ENCODE measurements at regions not wholly inside any gene's neighbourhood (a gene's known extent, or its start where the extent isn't known, plus 50 kb on each side); places are given as distances from the start of the nearest gene placed in this dataset.
A peak's percentile ranks its signal among the peaks of the same experiment; 100 is the strongest.

DNA sequence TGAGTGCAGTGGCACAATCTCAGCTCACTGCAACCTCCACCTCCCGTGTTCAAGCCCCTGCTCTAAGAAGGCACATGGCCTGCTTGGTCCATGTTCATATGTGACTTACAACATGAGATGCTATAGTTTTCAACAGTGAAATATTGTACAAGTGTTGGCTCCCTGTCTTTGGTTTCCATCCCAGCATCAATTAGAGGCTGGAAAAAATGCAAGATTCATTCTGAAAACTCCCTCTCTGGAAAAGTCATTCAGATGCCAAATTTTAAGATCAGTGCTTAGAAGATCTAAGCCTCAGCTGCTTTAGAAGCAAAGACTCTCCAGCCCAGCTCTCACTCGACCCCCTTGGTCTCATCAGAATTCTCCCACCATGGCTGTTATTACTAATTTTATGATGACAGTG is 398.9 kb downstream of the KIF16B start:
- no peak for DNase-seq (ENCODE audit: low spot score)

DNA sequence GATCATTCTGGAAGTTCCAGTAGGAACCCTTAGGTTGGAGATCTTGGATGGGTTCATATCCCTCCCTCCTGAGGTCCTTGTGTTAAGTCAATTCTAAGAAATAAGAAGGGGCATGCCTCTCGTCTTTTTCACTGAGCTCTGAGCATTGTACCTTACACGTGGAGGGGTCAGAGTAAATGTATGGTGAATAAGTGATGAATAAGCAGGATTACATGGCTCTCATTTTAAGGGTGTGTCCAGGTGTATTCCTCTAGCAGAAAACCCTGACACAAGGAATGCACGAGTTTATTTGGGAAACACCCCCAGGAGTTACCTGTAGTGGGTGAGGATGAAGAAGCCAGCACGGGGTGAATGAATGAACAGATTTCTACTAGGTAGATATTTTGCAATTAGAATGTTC is 400.2 kb downstream of the KIF16B start:
- DNase-seq (ENCODE audit: low spot score) = no peak

DNA sequence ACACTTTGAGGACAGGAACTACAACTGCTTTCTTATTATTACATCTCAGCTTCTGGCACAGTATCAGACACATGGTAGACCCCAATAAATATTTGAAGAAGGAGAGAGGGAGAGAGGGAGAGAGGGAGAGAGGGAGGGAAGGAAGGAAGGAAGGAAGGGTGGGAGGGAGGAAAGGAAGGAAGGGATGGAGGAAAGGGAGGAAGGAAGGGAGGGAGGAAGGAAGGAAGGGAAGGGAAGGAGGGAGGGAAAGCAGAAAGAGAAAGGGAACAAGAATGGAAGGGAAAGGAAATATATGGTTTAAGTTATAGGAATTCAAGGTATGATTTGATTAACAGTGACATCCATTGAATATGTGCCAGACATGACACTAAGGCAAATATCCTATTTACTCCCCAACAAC is 402.1 kb downstream of the KIF16B start:
- DNase-seq (ENCODE audit: low spot score) = no peak

DNA sequence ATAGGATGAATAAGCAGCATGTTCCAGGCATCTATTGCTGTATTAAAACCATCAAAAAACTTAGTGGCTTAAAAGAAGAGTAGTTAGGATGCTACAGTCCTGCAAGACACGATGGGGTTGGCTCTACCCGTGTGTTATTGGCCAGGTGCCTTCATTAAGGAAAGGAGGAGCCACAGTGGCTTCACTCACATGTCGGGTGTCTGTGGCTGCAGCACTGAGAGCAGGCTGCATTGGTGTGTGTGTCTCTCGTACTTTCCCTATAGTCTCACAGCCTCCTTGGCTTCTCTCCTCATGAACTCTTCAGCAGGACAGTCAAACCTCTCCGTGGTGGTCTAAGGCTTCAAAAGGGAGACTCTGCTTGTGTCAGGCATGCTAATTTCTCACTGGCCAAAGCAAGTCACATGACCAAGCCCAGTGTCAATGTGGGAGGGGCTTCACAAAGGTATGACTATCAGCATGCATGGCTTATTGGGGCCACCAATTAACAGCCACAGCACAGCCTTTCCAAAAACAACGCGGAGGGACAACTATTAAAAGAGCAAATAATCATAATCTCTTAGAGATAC is 402.8 kb downstream of the KIF16B start:
- no peak for DNase-seq (ENCODE audit: low spot score)

DNA sequence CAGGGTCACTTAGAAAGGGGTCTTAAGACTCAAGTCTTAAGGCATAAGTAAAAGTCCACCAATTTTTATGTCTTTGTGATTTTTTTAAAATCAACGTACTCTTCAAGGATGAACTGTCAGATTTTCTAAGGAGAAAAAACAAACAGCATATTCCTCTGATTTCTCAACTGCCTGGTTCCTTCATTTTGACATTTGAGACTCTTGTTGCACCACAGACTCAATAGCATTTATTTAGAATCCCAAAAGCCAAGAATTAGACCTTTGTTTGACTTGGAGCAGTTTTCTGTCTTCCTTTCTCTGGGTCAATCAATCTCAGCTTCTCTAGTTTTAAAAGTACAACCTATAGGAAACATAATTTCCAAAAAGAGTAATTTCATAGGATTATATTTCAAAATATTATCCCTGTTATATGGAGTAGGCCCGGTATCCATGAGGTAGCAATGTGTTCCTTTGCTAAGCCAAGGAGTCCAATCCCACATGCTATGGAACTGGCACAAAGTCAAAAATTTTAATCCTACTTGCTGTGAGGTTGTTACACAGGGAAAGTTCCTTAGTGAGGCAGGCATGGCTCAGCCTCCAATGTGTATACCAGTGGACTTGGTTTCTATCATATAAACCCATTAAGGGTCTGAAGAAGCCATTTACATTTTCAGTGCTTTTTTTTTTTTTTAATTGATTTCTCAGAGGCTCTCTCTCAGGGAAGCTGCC is 405.7 kb downstream of the KIF16B start:
- no peak for DNase-seq (ENCODE audit: low spot score)

DNA sequence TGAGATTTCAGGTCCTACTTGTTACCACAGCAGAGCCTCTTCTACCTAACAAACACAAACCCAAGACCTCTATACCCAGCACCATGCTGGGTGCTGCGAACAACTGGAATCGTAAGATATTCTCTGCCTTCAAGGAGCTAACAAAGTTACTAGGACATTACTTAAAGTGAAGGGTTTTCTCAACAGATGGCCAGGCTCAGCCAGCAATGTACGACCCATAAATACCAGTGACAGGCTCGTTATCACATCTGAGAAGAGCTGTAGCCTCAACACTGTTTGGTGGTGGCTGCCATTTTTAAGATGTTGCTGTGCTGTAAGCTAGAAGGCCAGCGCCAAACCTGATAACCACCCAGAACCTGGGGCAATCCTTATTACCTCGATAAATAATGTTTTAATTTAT is 406.5 kb downstream of the KIF16B start:
- no peak for DNase-seq (ENCODE audit: low spot score)

DNA sequence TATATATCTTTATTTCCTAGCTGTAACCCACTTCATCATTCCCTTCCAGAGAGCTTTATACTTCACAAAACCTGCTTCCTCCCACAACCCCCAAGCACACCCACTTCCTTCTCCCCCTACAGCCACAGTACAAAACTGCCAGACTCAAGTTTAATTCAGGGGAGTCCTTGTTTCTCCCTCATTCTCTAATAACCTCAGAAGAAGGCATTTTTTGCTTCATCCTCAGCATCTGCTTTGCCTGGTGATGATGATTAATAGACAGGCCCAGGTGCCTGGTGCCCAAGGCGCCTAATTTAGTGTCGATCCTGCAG is 414.3 kb downstream of the KIF16B start:
- peak; percentile 47 for DNase-seq (ENCODE audit: low spot score)

DNA sequence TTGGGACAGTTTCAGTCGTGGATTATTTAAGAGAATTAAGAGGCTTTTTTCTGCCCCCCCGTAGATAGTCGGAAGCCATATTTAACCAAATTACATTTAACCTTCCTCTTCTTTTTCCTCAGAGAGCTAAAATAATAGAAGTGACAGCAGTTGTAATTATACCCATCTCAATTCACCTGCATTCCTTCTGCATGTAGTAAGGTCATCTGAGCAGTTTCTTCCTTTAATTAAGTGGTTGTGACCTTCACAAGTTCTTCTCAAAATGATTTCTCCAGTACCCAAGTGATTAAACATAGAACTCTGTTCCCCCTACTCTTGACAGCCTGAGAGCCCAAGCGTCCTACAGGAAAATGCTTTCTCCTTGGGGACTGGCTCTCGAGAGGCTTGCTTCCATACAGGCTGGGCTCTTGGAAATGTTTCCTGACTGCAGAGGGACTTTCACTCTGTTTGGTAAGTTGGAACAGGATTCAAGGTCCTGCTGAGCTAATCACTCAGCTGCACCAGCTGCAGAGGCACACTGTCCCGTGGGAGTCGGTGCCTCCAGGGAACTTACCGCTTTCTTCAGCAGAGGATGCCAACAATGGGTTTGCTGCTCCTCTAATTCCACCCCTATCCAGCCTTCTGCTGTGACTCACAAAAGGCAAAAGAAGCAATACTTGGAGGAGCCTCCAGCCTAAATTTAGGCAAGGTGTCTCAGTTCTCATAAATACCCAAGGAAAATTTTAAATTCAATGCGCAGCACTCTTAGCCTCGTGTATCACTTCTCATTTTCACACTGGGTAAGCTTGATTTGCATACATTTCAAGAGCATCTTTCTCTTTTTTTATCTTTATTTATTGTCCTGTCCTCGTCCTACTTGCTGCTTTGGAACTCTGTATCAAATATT is 414.9 kb downstream of the KIF16B start:
- DNase-seq (ENCODE audit: low spot score) = peak; percentile 59

DNA sequence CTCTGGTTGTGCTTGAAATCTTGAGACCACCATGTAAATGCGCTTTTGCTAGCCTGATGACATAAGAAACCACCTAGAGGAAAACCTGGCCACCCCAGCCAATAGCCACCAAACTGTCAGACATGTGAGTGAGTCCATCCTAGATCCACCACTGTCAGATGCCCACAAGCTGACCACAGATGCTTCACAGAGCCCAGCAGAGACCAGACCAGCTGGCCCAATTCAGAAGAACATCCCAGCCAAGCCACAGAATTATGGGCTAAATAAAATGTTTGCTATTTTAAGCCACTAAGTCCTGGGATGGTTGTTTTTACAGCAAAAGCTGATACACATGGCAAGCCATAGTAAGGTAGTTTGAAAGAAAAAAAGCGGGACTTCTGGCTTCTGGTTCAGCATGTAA is 425.3 kb downstream of the KIF16B start:
- no peak for DNase-seq (ENCODE audit: low spot score)

DNA sequence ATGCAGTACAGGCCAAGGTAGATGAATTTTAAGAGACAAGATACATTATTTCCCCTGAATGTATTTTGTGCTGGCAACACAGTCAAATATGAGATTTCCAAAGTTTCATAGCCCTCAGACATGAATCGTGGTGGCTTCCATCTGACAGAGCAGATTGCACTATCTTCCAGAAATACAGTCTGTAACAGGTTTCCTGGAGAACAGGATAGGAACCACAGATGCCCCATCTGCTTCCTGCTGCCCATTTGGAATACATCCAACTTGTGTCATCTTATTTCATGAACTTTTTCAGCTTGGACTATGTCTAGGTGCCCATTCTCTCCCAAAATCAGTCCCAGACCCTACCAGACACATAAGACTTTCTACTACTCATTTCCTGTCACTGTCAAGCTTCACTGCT is 426.0 kb downstream of the KIF16B start:
- no peak for DNase-seq (ENCODE audit: low spot score)

DNA sequence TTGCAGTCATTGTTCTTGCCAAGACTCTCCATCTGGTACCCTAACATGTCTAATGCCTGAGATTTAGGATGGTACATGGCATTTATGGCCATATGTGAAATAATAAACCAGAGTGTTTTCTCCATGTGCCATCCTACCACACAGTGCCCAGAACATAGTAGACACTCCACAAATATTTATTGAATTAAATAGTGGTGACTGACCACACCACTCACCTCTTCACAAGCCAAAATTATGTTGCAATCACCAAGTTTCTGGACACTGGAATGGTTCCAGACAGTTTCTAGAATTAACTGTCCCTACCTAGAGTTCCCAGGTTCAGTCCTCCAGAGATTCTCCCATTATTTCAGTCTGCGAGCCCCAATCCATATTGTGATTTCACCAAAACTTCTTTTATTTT is 427.3 kb downstream of the KIF16B start:
- no peak for DNase-seq (ENCODE audit: low spot score)

DNA sequence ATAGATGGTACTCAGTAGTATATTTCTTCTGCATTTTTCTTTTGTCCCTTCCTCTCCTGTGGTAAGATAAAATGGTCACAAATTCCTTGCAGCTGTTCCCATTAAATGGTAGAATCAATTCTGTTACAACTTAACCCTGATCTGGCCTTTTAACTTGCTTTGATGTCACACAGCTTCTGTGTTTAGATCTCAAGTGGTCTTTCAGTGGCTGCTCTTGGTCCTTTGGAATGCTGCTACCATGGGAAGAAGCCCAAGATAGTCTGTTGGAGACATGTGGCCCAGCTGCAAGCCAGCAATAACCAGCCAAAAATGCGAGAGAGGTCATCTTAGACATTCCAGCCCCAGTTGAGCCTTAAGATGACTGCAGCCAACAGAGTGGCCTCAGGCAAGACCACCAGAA is 429.7 kb downstream of the KIF16B start:
- DNase-seq (ENCODE audit: low spot score) = no peak

DNA sequence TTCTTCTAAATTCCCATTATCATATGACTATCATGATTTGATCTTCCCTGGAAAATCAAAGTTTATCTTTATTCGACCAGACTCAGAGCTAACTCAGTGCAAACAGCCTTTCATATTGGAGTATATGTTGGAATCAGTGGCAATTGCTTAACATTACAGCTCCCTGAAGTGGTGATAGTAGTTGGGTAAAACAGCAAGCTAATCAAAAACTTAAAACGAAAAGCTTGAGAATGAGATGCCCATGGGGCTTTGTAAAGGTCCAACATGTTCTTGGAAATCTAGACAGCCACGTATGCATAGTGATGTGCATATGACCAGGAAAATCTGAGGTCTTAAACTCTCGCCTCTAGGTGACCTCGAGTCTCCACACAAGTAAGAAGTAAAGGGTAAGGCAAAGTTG is 437.6 kb downstream of the KIF16B start:
- DNase-seq (ENCODE audit: low spot score) = no peak

DNA sequence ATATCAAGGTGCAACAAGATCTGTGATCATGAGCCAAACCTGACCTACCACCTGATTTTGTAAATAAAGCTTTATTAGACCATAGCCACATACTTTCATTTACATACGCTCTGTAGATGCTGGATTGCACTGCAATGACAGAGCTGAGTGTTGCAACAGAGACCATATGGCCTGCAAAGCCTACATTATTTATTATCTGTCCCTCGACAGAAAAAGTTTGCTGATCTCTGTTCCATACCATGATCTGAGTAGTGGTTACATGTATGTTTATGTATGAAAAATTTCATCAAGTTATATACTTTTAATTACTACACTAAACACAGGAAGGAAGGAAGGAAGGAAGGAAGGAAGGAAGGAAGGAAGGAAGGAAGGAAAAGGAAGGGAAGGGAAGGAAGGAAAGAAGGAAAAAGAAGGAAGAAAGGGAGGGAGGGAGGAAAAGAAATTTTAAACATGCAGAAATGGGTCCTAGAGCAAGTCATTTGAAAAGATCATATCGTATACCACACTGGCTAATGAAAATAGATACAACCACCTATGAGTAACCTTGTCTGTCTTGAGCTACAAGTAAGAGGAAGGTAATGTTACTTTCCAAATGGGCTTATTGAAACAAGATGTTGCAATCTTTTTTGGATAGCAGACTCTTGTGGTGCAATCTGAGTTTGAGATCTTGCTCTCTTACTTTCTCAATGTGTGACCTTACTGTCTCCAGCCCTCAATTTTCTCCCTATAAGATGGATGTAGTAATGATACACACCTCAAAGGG is 441.0 kb downstream of the KIF16B start:
- DNase-seq (ENCODE audit: low spot score) = no peak

DNA sequence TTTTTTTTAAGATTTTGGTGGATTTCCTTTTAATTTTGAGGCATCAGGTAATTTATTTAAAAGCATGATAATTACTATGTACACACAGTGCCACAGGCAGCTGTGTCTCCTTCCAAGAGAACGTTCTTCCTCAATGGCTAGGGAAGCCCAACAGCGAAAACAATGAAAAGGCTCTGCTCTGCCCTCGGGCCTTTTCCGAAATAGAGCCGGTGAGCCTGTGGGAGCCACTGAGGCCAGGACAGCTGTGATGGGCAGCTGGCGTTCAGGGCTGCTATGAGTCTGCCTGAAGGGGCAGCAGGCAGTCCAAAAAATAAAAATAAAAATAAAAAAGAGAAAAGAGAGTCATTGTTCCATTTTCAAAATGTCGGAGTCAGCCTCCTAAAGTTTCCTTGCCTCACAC is 443.8 kb downstream of the KIF16B start:
- no peak for DNase-seq (ENCODE audit: low spot score)

DNA sequence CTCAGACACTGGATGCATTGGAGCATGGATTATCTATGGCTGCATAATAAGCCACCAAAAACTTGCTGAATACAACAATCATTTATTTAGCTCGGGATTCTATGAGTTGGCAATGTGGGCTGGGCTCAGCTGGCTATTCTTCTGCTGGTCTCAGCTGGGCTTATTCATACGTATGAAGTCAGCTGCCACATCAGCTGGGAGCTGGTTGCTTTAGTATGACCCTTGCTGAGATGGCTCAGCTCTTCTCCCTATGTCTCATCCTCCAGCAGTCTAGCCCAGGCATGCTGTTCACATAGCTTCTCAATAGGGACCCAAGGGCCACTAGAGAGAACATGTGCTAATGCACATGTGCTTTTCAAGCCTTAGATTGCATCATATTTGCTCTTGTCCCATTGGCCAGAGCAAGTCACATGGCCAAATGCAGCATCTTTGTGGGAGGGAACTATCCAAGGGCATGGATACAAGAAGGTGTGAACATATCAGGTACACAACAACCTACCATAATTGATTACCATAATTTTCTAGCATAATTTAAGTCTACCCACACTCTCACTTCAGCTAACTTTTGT is 444.6 kb downstream of the KIF16B start:
- no peak for DNase-seq (ENCODE audit: low spot score)

DNA sequence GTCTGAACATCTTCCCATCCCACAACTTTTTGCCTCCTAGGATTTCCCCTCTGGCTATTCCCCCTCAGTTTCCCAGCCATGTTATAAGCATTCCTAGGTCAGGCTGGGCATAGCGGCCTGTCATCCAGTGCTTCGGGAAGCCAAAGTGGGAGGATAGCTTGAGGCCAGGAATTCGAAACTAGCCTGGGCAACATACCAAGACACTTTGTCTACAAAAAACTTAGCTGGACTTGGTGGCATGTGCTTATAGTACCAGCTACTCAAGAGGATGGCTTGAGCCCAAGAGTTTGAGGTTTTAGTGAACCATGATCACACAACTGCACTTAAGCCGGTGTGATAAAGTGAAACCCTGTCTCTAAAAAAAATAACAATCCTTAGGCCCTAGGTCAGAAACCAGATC is 447.4 kb downstream of the KIF16B start:
- DNase-seq (ENCODE audit: low spot score) = no peak

DNA sequence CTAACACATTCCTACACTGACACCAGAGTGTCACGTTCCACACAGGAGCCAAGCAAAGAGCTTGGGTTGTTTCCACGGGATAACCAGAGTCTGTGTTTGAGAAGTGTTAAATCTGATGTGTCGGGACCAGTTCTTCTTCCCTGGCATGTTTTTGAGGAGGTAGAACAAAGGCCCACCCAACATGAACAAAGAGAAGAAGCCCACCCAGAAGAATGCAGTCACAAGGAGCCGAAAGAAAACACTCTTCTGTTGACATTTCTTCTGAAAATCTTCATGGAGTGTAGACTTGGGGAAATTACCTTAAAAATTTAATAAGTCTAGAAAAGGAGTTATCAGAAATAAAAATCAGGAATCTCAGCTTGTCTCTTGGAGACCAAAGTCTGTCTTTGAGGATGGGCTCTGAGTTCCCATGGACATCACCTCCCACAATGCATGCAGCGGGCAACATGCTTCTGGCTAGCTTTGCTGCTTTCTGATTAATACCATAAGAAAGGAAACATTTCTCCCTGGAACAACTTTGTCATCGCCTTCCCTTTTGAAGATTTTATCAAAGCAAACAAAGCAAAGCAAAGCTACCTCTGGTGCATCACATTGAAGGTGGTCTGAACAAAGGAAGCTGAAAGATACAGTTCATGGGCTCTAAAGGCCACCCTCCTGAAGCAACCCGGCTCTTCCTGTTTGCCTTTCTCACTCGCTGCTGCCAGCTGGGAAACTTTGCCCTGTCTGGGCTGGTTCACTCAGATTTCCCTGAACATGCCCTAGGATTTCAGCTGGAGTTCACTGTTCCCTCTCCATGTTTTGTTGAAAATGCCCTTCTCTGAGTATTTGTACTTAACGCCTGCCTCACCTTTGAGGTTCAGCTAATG is 448.1 kb downstream of the KIF16B start:
- DNase-seq (ENCODE audit: low spot score) = no peak

DNA sequence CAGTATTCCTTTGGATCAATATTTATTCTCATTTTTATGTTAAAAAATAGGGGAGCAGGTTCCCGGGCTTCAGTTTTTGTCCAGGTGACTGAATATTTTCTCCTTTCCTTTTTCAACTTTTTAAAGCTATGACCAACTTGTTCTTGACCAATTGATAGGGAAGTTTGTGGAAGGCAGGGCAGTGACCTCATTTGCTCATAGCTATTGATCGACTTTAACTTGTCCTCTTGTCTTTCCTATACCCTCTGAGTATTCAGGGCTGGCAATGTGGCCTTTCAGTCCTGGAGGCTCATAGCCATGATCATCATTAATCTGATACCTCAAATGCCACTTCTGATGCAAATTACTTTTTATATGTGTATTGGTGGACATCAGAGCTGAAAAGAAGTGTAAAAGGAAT is 448.8 kb downstream of the KIF16B start:
- no peak for DNase-seq (ENCODE audit: low spot score)

DNA sequence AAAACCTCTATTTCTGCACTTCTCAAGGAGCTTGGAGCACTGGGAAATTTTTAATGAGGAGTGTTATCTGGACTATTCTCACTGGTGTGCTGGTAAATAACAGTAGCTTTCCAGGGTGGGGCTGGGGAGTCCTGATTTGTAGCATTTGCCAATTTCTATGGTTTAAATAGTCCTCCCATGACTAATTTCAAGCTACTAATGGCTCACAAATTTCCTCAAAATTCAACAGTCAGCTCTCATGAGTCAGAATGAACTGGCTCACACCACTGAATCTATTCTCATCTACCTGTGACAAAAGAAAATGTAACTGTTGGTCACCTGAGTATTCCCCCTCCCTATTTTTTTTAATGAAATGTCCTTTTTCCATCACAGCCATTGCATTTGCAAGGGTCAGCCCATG is 449.6 kb downstream of the KIF16B start:
- DNase-seq (ENCODE audit: low spot score) = no peak

DNA sequence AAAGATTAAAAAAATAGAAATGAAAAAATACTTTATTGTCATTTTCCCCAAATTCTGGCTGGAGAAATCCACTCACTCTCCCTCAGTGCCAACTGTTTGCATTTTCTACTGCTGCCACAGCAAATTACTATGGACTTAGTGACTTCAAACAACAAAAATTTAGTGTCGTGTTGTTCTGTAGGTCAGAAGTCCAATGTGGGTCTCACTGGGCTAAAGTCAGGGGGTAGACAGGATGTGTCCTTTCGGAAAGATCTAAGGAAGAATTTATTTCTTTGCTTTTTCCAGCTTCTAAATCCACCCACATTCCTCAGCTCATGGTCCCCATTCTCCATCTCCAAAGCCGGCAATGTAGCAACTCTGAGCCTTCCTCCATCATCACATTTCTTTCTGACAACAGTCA is 453.3 kb downstream of the KIF16B start:
- no peak for DNase-seq (ENCODE audit: low spot score)

Measured in germinal center (tissue), 1 donor.